ENCODE measurements at regions not wholly inside any gene's neighbourhood (a gene's known extent, or its start where the extent isn't known, plus 50 kb on each side); places are given as distances from the start of the nearest gene placed in this dataset.

DNA sequence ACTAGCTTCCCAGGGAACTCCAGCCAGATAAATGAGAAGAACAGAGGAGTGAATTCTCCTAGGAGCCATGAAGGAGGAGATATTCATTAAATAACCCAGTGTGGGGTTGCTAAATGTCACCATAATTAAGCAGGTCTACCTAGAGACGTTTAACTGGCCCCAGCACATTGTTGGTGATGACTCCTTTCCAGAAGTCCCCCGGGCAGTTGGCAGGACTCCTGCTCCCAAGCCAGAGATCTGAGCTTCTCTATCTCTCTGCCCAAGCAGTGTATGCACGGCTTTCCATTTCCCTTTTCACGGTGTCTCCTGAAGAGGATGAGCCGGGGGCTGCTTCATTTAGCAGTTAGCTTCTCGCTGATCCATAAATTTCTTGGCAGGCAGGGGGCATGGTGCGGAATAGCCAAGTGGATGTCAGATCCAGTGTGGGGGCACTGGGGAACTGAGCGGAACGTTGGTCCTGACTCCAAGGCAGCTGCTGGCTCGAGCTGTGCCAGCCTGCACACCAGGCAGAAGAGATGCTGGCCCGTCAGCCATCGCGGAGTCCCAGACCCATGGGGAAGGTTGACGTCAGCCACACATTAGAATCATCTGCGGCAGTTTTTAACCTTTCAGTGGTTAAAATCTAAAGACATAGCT lies 142.0 kb upstream of the NPY start:
- Histone ChIP-seq H3K9me3 (ENCODE audit: low read depth, low read length) (no peaks in the 10 kb centered on the region), H3K79me2 (ENCODE audit: insufficient read depth, low read length) (no peaks in the 10 kb centered on the region), H3K27ac (ENCODE audit: low read depth, low read length) (no peak overlapping the region), H4K20me1 (ENCODE audit: insufficient read depth, low read length) (no peaks in the 10 kb centered on the region), H3K36me3 (ENCODE audit: insufficient read depth, low read length) (no peaks in the 10 kb centered on the region), H3K4me3 (ENCODE audit: insufficient read depth, low read length) (no peak overlapping the region), H3K4me1 (ENCODE audit: insufficient read depth, low read length) (no peaks in the 10 kb centered on the region), H3K27me3 (ENCODE audit: insufficient read depth, low read length) (no peaks in the 10 kb centered on the region), H3K4me2 (ENCODE audit: insufficient read depth, low read length) (no peak overlapping the region), H2AFZ (ENCODE audit: low read length) (no peak overlapping the region)
- DNase-seq (ENCODE audit: insufficient read length, low spot score, missing footprints): no peak
- no peak for TF ChIP-seq CTCF (IDR thresholded peaks at IDR 0.05; ENCODE audit: extremely low read depth, low read depth, low read length)

GRCh38 chr7:24143547-24143946 lies 140.4 kb upstream of the NPY start:
- Histone ChIP-seq H3K4me3 (ENCODE audit: insufficient read depth, low read length) (no peak overlapping the region), H2AFZ (ENCODE audit: low read length) (no peak overlapping the region), H3K9me3 (ENCODE audit: low read depth, low read length) (no peaks in the 10 kb centered on the region), H3K36me3 (ENCODE audit: insufficient read depth, low read length) (no peaks in the 10 kb centered on the region), H3K79me2 (ENCODE audit: insufficient read depth, low read length) (no peaks in the 10 kb centered on the region), H4K20me1 (ENCODE audit: insufficient read depth, low read length) (no peaks in the 10 kb centered on the region), H3K27ac (ENCODE audit: low read depth, low read length) (no peak overlapping the region), H3K4me1 (ENCODE audit: insufficient read depth, low read length) (no peaks in the 10 kb centered on the region), H3K4me2 (ENCODE audit: insufficient read depth, low read length) (no peak overlapping the region), H3K27me3 (ENCODE audit: insufficient read depth, low read length) (no peaks in the 10 kb centered on the region)
- DNase-seq (ENCODE audit: insufficient read length, low spot score, missing footprints): no peak
- TF ChIP-seq CTCF (IDR thresholded peaks at IDR 0.05; ENCODE audit: extremely low read depth, low read depth, low read length): no peak

- Histone ChIP-seq H3K27me3 (ENCODE audit: insufficient read depth, low read length) (no peaks in the 10 kb centered on the region), H3K9me3 (ENCODE audit: low read depth, low read length) (no peaks in the 10 kb centered on the region), H3K79me2 (ENCODE audit: insufficient read depth, low read length) (no peaks in the 10 kb centered on the region), H2AFZ (ENCODE audit: low read length) (no peak overlapping the region), H3K36me3 (ENCODE audit: insufficient read depth, low read length) (no peaks in the 10 kb centered on the region), H3K27ac (ENCODE audit: low read depth, low read length) (no peak overlapping the region), H3K4me2 (ENCODE audit: insufficient read depth, low read length) (no peak overlapping the region), H3K4me1 (ENCODE audit: insufficient read depth, low read length) (no peaks in the 10 kb centered on the region), H4K20me1 (ENCODE audit: insufficient read depth, low read length) (no peaks in the 10 kb centered on the region), H3K4me3 (ENCODE audit: insufficient read depth, low read length) (no peak overlapping the region)
- no peak for DNase-seq (ENCODE audit: insufficient read length, low spot score, missing footprints)
- TF ChIP-seq CTCF (IDR thresholded peaks at IDR 0.05; ENCODE audit: extremely low read depth, low read depth, low read length): no peak
These were observed 132.0 kb upstream of the NPY start for GRCh38 chr7:24151944-24152343.

- H3K36me3 ChIP-seq (ENCODE audit: insufficient read depth, low read length): no peaks in the 10 kb centered on the region
- no peak for TF ChIP-seq CTCF (IDR thresholded peaks at IDR 0.05; ENCODE audit: extremely low read depth, low read depth, low read length)
- no peaks in the 10 kb centered on the region for H3K79me2 ChIP-seq (ENCODE audit: insufficient read depth, low read length)
- no peaks in the 10 kb centered on the region for H4K20me1 ChIP-seq (ENCODE audit: insufficient read depth, low read length)
- H3K4me3 ChIP-seq (ENCODE audit: insufficient read depth, low read length): no peak overlapping the region
- no peaks in the 10 kb centered on the region for H3K4me1 ChIP-seq (ENCODE audit: insufficient read depth, low read length)
- no peak overlapping the region for H2AFZ ChIP-seq (ENCODE audit: low read length)
- no peaks in the 10 kb centered on the region for H3K9me3 ChIP-seq (ENCODE audit: low read depth, low read length)
- no peaks in the 10 kb centered on the region for H3K27me3 ChIP-seq (ENCODE audit: insufficient read depth, low read length)
- H3K4me2 ChIP-seq (ENCODE audit: insufficient read depth, low read length): no peak overlapping the region
- H3K27ac ChIP-seq (ENCODE audit: low read depth, low read length): no peak overlapping the region
- no peak for DNase-seq (ENCODE audit: insufficient read length, low spot score, missing footprints)
These were observed 131.6 kb upstream of the NPY start for GRCh38 chr7:24152356-24152755.
